ENCODE measurements at regions not wholly inside any gene's neighbourhood (a gene's known extent, or its start where the extent isn't known, plus 50 kb on each side); places are given as distances from the start of the nearest gene placed in this dataset.

GRCh38 chr14:32012062-32012461 lies 65.0 kb upstream of the ARHGAP5 start:
- intact Hi-C loops (cut with DNase I; ENCODE audit: low total_unique reads), result no loop called here
- TF ChIP-seq CTCF (IDR thresholded peaks at IDR 0.05), result no peak
- TF ChIP-seq POLR2A (IDR thresholded peaks at IDR 0.05), result no peak
- no peak overlapping the region for H3K4me3 ChIP-seq (ENCODE audit: low read depth, poor library complexity, severe bottlenecking)
- DNase-seq (ENCODE audit: low spot score in 2 of 2), result no peak

DNA sequence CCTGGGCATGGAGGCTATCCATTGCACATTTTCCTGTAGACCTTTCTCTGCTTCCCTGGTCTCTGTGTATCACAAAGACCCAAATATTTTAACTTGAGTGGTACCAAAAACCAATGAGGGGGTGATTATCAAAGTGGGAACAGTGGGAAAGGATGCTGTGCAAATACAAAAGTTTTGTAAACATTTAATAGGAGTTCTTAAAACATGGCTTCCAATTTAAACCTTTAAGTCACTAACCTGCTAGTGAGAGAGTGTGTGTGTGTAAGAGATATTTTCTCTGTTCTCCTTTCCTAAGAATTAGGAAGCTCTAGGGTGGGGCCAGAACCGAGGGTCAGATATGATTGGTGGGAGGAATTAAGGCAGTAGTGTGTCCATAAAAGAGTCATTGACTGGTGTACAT lies 64.5 kb upstream of the ARHGAP5 start:
- H3K4me3 ChIP-seq (ENCODE audit: low read depth, poor library complexity, severe bottlenecking), result no peak overlapping the region
- intact Hi-C loops (cut with DNase I; ENCODE audit: low total_unique reads), result no loop called here
- 74 to 84% methylated on average over 1 of the region's 1 CpG for WGBS, 2 donors
- TF ChIP-seq POLR2A (IDR thresholded peaks at IDR 0.05) (no peak), CTCF (IDR thresholded peaks at IDR 0.05) (no peak)
- no peak for DNase-seq (ENCODE audit: low spot score in 2 of 2)

DNA sequence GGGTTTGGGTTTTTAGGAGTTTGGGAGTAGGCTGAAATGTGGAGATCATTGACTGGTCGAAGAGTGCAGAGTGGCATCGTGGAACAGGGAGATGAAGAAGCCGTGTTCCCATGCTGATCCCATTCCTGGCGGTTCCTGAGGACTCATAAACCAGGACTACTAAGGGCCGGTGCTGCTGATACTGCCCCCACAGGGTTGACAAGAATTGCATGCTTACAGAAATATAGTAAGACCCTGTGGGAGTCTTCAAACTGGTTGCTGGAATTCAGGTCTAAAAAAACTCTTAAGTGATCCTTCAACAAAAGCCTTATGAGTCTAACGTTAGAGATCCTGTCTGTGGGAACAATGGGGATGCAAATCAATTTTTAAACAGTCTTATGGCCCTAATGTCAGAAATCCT lies 64.0 kb upstream of the ARHGAP5 start:
- no peak overlapping the region for H3K4me3 ChIP-seq (ENCODE audit: low read depth, poor library complexity, severe bottlenecking)
- TF ChIP-seq CTCF (IDR thresholded peaks at IDR 0.05) (no peak), POLR2A (IDR thresholded peaks at IDR 0.05) (no peak)
- WGBS, 2 donors, result 82 to 83% methylated on average over 6 of the region's 6 CpGs
- intact Hi-C loops (cut with DNase I; ENCODE audit: low total_unique reads), result no loop called here
- no peak for DNase-seq (ENCODE audit: low spot score in 2 of 2)

GRCh38 chr14:32014057-32014456 lies 63.0 kb upstream of the ARHGAP5 start:
- intact Hi-C loops (cut with DNase I; ENCODE audit: low total_unique reads), result no loop called here
- no peak overlapping the region for H3K4me3 ChIP-seq (ENCODE audit: low read depth, poor library complexity, severe bottlenecking)
- 82 to 88% methylated on average over 1 of the region's 1 CpG for WGBS, 2 donors
- DNase-seq (ENCODE audit: low spot score in 2 of 2), result no peak
- no peak for TF ChIP-seq POLR2A (IDR thresholded peaks at IDR 0.05)
- TF ChIP-seq CTCF (IDR thresholded peaks at IDR 0.05), result no peak

GRCh38 chr14:32014498-32014897 lies 62.6 kb upstream of the ARHGAP5 start:
- TF ChIP-seq POLR2A (IDR thresholded peaks at IDR 0.05), result no peak
- intact Hi-C loops (cut with DNase I; ENCODE audit: low total_unique reads), result no loop called here
- no peak for DNase-seq (ENCODE audit: low spot score in 2 of 2)

GRCh38 chr14:32015166-32015565 lies 61.9 kb upstream of the ARHGAP5 start:
- WGBS, 2 donors, result 93 to 99% methylated on average over 4 of the region's 4 CpGs
- intact Hi-C loops (cut with DNase I; ENCODE audit: low total_unique reads), result no loop called here
- no peak overlapping the region for H3K4me3 ChIP-seq (ENCODE audit: low read depth, poor library complexity, severe bottlenecking)

More at GRCh38 chr14:32014498-32014897, 62.6 kb upstream of the ARHGAP5 start:
- no peak overlapping the region for H3K4me3 ChIP-seq (ENCODE audit: low read depth, poor library complexity, severe bottlenecking)
- 81 to 86% methylated on average over 4 of the region's 4 CpGs for WGBS, 2 donors

More at GRCh38 chr14:32015166-32015565, 61.9 kb upstream of the ARHGAP5 start:
- TF ChIP-seq CTCF (IDR thresholded peaks at IDR 0.05) (no peak), POLR2A (IDR thresholded peaks at IDR 0.05) (no peak)
- no peak for DNase-seq (ENCODE audit: low spot score in 2 of 2)
